ENCODE measurements at regions not wholly inside any gene's neighbourhood (a gene's known extent, or its start where the extent isn't known, plus 50 kb on each side); places are given as distances from the start of the nearest gene placed in this dataset.

DNA sequence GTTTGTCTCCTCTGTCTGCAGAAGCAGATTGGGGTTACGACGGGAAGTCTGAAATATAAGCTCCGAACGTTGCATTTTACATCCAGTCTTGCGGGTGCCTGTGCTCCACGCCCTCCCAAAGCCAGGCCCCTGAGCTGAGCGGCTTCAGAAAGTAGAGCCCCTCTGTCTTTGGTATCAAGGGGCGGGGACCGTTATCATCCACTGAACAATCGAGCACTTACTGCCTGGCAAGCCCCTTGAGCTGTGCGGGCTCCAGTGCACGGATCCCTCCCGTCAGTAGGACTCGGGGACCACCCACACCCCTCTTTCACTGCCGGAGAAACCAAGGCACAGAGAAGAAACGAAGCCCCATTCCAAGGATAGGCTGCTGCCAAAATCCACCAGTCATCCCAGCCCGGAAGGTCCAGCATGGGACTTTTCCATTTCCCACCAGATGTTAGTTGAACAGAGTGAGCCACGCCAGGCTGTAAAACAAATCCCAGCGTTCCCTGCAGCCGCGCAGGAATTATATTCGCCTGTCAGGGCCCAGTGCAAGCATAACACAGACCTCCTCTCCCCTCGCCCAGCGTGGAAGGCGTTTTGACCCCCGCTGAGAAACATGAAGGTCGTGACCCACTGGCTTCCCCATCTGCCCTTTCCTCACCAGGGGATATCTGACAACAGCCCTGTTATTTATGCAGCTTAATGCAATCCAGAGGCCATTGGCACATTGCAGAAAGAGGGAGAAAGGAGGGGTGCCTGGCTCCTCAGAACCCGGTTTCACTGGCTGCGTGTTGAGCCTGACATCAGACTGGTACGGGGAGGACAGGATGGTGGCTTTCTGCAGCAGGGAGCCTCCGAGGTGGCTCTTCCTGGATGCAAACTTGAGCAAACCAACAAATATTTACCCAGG lies 212.2 kb upstream of the FOXF1 start:
- peak; percentile 74 for DNase-seq (ENCODE audit: low read depth)
- no peak overlapping the region for H3K4me3 ChIP-seq (ENCODE audit: low read depth, low read length)

DNA sequence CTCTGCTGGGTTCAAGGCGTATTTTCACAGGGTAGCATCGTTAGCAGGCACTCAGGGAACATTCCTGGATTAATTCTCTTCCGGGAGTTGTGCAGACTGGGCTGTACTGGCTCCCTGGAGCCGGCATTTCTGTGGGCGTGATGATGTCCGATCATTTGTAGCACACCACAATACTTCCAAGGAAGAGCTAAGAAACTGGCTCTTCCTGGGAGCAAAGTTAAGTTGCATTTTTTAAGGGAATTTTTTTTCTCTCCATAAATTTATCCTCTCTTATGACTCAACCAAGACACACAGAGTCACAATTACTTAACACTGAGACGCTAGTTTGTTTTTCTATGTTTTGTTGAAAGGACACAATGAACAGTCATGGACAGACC lies 211.6 kb upstream of the FOXF1 start:
- no peak overlapping the region for H3K4me3 ChIP-seq (ENCODE audit: low read depth, low read length)
- DNase-seq (ENCODE audit: low read depth): no peak
- no peak for TF ChIP-seq POLR2A (IDR thresholded peaks at IDR 0.05; ENCODE audit: extremely low read depth, insufficient read length)
- TF ChIP-seq, protein P1, sequence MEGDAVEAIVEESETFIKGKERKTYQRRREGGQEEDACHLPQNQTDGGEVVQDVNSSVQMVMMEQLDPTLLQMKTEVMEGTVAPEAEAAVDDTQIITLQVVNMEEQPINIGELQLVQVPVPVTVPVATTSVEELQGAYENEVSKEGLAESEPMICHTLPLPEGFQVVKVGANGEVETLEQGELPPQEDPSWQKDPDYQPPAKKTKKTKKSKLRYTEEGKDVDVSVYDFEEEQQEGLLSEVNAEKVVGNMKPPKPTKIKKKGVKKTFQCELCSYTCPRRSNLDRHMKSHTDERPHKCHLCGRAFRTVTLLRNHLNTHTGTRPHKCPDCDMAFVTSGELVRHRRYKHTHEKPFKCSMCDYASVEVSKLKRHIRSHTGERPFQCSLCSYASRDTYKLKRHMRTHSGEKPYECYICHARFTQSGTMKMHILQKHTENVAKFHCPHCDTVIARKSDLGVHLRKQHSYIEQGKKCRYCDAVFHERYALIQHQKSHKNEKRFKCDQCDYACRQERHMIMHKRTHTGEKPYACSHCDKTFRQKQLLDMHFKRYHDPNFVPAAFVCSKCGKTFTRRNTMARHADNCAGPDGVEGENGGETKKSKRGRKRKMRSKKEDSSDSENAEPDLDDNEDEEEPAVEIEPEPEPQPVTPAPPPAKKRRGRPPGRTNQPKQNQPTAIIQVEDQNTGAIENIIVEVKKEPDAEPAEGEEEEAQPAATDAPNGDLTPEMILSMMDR (IDR thresholded peaks at IDR 0.05; ENCODE audit: low read depth, low read length): no peak
- TF ChIP-seq, protein P2, sequence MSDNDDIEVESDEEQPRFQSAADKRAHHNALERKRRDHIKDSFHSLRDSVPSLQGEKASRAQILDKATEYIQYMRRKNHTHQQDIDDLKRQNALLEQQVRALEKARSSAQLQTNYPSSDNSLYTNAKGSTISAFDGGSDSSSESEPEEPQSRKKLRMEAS (IDR thresholded peaks at IDR 0.05; ENCODE audit: low read depth, low read length): no peak
- no peak for TF ChIP-seq MYC (IDR thresholded peaks at IDR 0.05; ENCODE audit: low read depth, low read length)

More for the DNA sequence above, 212.2 kb upstream of the FOXF1 start:
- no peak for TF ChIP-seq MYC (IDR thresholded peaks at IDR 0.05; ENCODE audit: low read depth, low read length)
- TF ChIP-seq, protein P2 (IDR thresholded peaks at IDR 0.05; ENCODE audit: low read depth, low read length): no peak
- TF ChIP-seq, protein P1 (IDR thresholded peaks at IDR 0.05; ENCODE audit: low read depth, low read length): no peak
- no peak for TF ChIP-seq POLR2A (IDR thresholded peaks at IDR 0.05; ENCODE audit: extremely low read depth, insufficient read length)

DNA sequence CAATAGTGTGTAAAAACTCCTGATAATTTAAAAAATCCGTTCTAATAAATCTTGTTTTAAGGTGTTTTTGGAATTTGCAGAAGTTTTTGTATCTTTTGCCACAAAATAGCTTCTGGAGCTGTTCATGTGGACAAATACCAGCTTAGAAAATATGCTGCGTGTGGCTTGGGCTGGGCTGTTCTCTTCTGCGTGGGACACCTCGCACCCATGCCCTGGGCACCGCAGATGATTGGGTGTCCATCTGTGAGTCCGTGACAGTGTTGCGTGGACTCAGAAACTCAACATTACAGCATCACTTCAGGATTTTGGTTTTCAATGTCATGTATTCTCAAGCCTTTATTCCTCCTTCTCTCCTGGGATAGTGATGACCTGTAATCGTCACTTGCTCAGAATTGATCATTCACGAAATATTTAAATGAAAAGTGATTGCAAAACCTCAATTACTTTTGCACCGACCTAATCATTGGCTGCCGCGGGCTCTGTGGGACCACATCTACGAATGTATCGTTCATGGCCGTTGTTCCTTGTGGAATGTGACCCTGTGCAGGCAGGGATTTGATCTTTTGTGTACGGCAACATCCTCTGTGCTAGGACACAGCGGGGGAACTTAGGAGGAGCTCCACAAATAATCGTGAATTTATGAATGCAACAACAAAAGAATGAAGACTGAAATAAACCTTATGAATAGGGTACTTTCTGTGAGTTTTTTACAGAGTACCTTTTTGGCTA lies 210.3 kb upstream of the FOXF1 start:
- TF ChIP-seq, protein P1 (IDR thresholded peaks at IDR 0.05; ENCODE audit: low read depth, low read length): no peak
- TF ChIP-seq MYC (IDR thresholded peaks at IDR 0.05; ENCODE audit: low read depth, low read length) (no peak), POLR2A (IDR thresholded peaks at IDR 0.05; ENCODE audit: extremely low read depth, insufficient read length) (no peak)
- TF ChIP-seq, protein P2 (IDR thresholded peaks at IDR 0.05; ENCODE audit: low read depth, low read length): no peak
- H3K4me3 ChIP-seq (ENCODE audit: low read depth, low read length): no peak overlapping the region

DNA sequence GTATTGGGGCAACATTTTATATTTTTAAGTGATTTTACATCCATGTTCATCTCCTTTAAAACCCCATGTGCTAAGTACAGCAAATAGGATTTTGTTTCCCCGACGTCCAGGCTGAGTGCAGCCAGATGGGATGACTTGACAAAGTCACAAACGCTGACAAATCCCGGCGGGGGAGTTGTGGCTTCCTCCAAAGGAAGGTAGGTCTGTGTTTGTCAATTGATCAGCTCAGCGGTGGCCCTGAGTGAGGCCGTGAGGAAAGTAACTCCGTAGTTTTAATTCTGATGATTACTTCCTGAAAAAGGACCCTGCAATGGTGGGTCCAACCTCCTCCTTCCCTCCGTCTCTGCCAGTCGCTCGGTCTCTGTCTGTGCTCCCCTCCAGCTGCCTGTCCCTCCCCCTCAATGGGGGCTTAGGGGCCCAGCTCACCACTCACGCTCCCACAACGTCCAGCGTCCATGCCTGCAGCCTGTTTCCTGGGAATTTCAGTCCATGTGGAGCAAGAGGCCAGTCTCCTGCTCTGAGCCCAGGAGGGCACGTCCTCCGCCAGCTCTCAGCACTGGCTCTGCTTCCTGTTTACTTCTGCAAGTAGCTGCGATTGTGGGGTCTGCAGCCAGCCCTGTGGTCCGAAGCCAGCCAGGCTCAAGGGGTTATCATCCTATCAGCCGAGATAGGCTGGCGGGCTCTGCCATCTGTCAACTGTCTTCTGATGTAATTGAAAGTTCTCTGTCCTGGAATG lies 209.4 kb upstream of the FOXF1 start:
- peak; percentile 86 for DNase-seq (ENCODE audit: low read depth)
- H3K4me3 ChIP-seq (ENCODE audit: low read depth, low read length): no peak overlapping the region

More for the DNA sequence above, 210.3 kb upstream of the FOXF1 start:
- DNase-seq (ENCODE audit: low read depth): no peak

More for the DNA sequence above, 209.4 kb upstream of the FOXF1 start:
- TF ChIP-seq, protein P1 (IDR thresholded peaks at IDR 0.05; ENCODE audit: low read depth, low read length): no peak
- TF ChIP-seq, protein P2 (IDR thresholded peaks at IDR 0.05; ENCODE audit: low read depth, low read length): no peak
- TF ChIP-seq POLR2A (IDR thresholded peaks at IDR 0.05; ENCODE audit: extremely low read depth, insufficient read length) (no peak), MYC (IDR thresholded peaks at IDR 0.05; ENCODE audit: low read depth, low read length) (no peak)
